GM12878 (cell line): ENCODE measurements at regions not wholly inside any gene's neighbourhood (a gene's known extent, or its start where the extent isn't known, plus 50 kb on each side); places are given as distances from the start of the nearest gene placed in this dataset.

ENCODE experiments used
- ATAC-seq: fragments of 200-7000 bp; cut with Tn5 transposase; 3 replicates; pipeline ENCODE4 v1.9.1; 2020; ENCODE audit warnings: mild to moderate bottlenecking, moderate library complexity
- BruUV-seq: library from RNA; stranded (reverse); fragments of 400-500 nt; replicated peaks from 2 replicates; lab custom pipeline; 2021; lab: Mats Ljungman, UMichigan
- CTCF ChIA-PET: fragments of 300-600 bp; sonication (Branson Sonifier 250); formaldehyde crosslinking; extraction: SDS; loops from one replicate; lab custom pipeline; 2021; ENCODE audit warnings: inconsistent platforms; lab: Yijun Ruan, JAX
- POLR2A ChIA-PET: fragments of 350-600 bp; formaldehyde crosslinking; extraction: SDS; loops from one replicate; lab custom pipeline; 2021; ENCODE audit warnings: inconsistent platforms; lab: Charles Lee
- RAD21 ChIA-PET: fragments of 300-600 bp; sonication (Branson Sonifier 250); formaldehyde crosslinking; loops from one replicate; lab custom pipeline; 2023; ENCODE audit warnings: antibody characterized with exemption; ENCODE audit not compliant: unreplicated experiment; lab: Charles Lee
- SMC1A ChIA-PET: fragments of 300-600 bp; sonication (Branson Sonifier 250); formaldehyde crosslinking; loops from one replicate; lab custom pipeline; 2023; ENCODE audit not compliant: unreplicated experiment, uncharacterized antibody; lab: Charles Lee
- DNase-seq: peaks from one replicate; pipeline ENCODE4 v3.0.0-alpha.2; 2011; ENCODE audit warnings: low read depth, low spot score
- FAIRE-seq: peaks from 3 replicates; lab custom pipeline; 2011; peaks lifted over from hg19 to GRCh38; lab: Jason Lieb, UNC
- H2AFZ ChIP-seq: 2 replicates; pipeline ENCODE4 v1.6.0; 2011; ENCODE audit warnings: low read depth, low read length, control low read depth; ENCODE audit not compliant: control insufficient read depth
- H3K27ac ChIP-seq: 2 replicates; pipeline ENCODE4 v1.5.1; 2011; ENCODE audit warnings: control low read depth; ENCODE audit not compliant: control insufficient read depth, insufficient read depth
- H3K27me3 ChIP-seq, 2 experiments: replicated peaks in 1 of 2; 2 replicates each; pipeline versions ENCODE4 v1.6.0 to v1.6.1; 2011; ENCODE audit warnings: low read length in 1 of 2; ENCODE audit not compliant: control insufficient read depth in 2 of 2, insufficient read depth in 2 of 2
- H3K36me3 ChIP-seq, 2 experiments: 2 replicates each; pipeline ENCODE4 v1.5.1; 2011; ENCODE audit warnings: low read length in 1 of 2; ENCODE audit not compliant: control insufficient read depth in 2 of 2, insufficient read depth in 2 of 2
- H3K4me1 ChIP-seq: 2 replicates; pipeline ENCODE4 v1.6.1; 2011; ENCODE audit warnings: mild to moderate bottlenecking, low read length, moderate library complexity, mixed read lengths; ENCODE audit not compliant: control insufficient read depth, insufficient read depth
- H3K4me2 ChIP-seq: 2 replicates; pipeline ENCODE4 v1.6.0; 2011; ENCODE audit warnings: control low read depth; ENCODE audit not compliant: control insufficient read depth, insufficient read depth
- H3K4me3 ChIP-seq: fragments of 200-600 bp; sonication (generic); 2 replicates; pipeline ENCODE4 v1.5.1; 2016
- H3K79me2 ChIP-seq: 2 replicates; pipeline ENCODE4 v1.6.0; 2011; ENCODE audit warnings: low read length; ENCODE audit not compliant: control insufficient read depth, insufficient read depth
- H3K9ac ChIP-seq: 2 replicates; pipeline ENCODE4 v1.8.0; 2011; ENCODE audit warnings: low read length, control low read depth, mixed read lengths; ENCODE audit not compliant: control insufficient read depth, insufficient read depth
- H3K9me3 ChIP-seq: replicated peaks from 3 replicates; pipeline ENCODE4 v1.5.1; 2011; ENCODE audit warnings: mild to moderate bottlenecking, low read length; ENCODE audit not compliant: control insufficient read depth, insufficient read depth
- H4K20me1 ChIP-seq: 2 replicates; pipeline ENCODE4 v1.6.0; 2011; ENCODE audit not compliant: control insufficient read depth, insufficient read depth
- CHD4 ChIP-seq: fragments of 200-600 bp; sonication (generic); IDR thresholded peaks from 2 replicates; pipeline ENCODE4 v1.6.1; 2016; ENCODE audit warnings: mild to moderate bottlenecking
- E2F4 ChIP-seq: IDR thresholded peaks from 2 replicates; pipeline ENCODE4 v1.6.1; 2012; ENCODE audit warnings: low read depth, low read length, improper control_type of control experiment
- FOXM1 ChIP-seq: IDR thresholded peaks from 2 replicates; pipeline ENCODE4 v1.6.1; 2012; ENCODE audit warnings: low read depth, mild to moderate bottlenecking, inconsistent platforms, low read length, moderate library complexity
- IRF3 ChIP-seq: fragments of 450-650 bp; IDR thresholded peaks from 2 replicates; pipeline ENCODE4 v1.6.1; 2014; ENCODE audit warnings: mild to moderate bottlenecking
- MEF2B ChIP-seq: fragments of 450-650 bp; IDR thresholded peaks from 2 replicates; pipeline ENCODE4 v1.6.1; 2018; ENCODE audit warnings: mild to moderate bottlenecking, moderate library complexity; ENCODE audit not compliant: partially characterized antibody, poor library complexity, severe bottlenecking
- MTA2 ChIP-seq: fragments of 450-650 bp; IDR thresholded peaks from 2 replicates; pipeline ENCODE4 v1.6.1; 2016; ENCODE audit warnings: low read depth, mild to moderate bottlenecking, moderate library complexity
- NFYA ChIP-seq: IDR thresholded peaks from 2 replicates; pipeline ENCODE4 v1.6.1; 2011; ENCODE audit warnings: low read depth, mild to moderate bottlenecking, low read length, improper control_type of control experiment, borderline replicate concordance
- NR2F1 ChIP-seq: fragments of 450-650 bp; conservative IDR thresholded peaks from 2 replicates; pipeline ENCODE4 v1.6.1; 2017; ENCODE audit warnings: mild to moderate bottlenecking
- POLR2AphosphoS2 ChIP-seq: IDR thresholded peaks from 2 replicates; pipeline ENCODE4 v1.6.1; 2011; ENCODE audit warnings: low read depth, mild to moderate bottlenecking, low read length, improper control_type of control experiment, moderate library complexity
- RUNX3 ChIP-seq: IDR thresholded peaks from 2 replicates; pipeline ENCODE4 v1.6.1; 2012; ENCODE audit warnings: low read length, inconsistent platforms
- SREBF2 ChIP-seq: IDR thresholded peaks from 2 replicates; pipeline ENCODE4 v1.6.1; 2012; ENCODE audit warnings: mild to moderate bottlenecking, low read length
- TARDBP ChIP-seq: IDR thresholded peaks from 2 replicates; pipeline ENCODE4 v1.6.1; 2016; ENCODE audit warnings: borderline replicate concordance
- TCF3 ChIP-seq: IDR thresholded peaks from 2 replicates; pipeline ENCODE4 v1.6.1; 2012; ENCODE audit warnings: low read depth, mild to moderate bottlenecking, low read length, borderline replicate concordance; ENCODE audit not compliant: insufficient read depth
- TCF7 ChIP-seq: IDR thresholded peaks from 2 replicates; pipeline ENCODE4 v1.6.1; 2014; ENCODE audit warnings: antibody characterized with exemption, borderline replicate concordance
- USF2 ChIP-seq: IDR thresholded peaks from 2 replicates; pipeline ENCODE4 v1.6.1; 2011; ENCODE audit warnings: low read depth, low read length, improper control_type of control experiment, borderline replicate concordance
- WGBS: methylation state at CpG from one replicate; pipeline ENCODE4 v1.1.6; 2016; ENCODE audit warnings: low lambda C conversion rate; ENCODE audit not compliant: insufficient replicate concordance, insufficient coverage; ENCODE audit errors: missing lambda C conversion rate; 5-methylcytosine and 5-hydroxymethylcytosine counted together
- in situ Hi-C: fragments of 300-500 bp; cut with MboI; formaldehyde crosslinking; loops from 9 replicates; pipeline ENCODE4 v1.14.3; 2018; ENCODE audit warnings: mixed read lengths
- intact Hi-C: fragments of 100-400 bp; cut with micrococcal nuclease; formaldehyde crosslinking; loops from one replicate; pipeline ENCODE4 v1.14.2; 2022; ENCODE audit not compliant: unreplicated experiment

GRCh38 chr16:79982862-79983261, 382.3 kb upstream of the MAF start:
- ChIA-PET RAD21 (no interaction called here), POLR2A (no interaction called here), CTCF (no interaction called here), SMC1A (no interaction called here)
- H3K9me3 ChIP-seq, result no peaks in the 10 kb centered on the region
- FAIRE-seq, result no peak
- no peaks in the 10 kb centered on the region for H3K36me3 ChIP-seq
- 18% methylated on average over 2 of the region's 2 CpGs for WGBS
- intact Hi-C loops (no loop called here), in situ Hi-C loops (no loop called here)
- no TSS peak for BruUV-seq
- no peaks in the 10 kb centered on the region for H3K27me3 ChIP-seq
- no peaks in the 10 kb centered on the region for H3K4me1 ChIP-seq
- no peak for DNase-seq
- H3K27ac ChIP-seq, result no peak overlapping the region
- TF ChIP-seq TARDBP (no peak), NR2F1 (no peak), IRF3 (no peak), MTA2 (no peak), TCF3 (no peak), SREBF2 (no peak), FOXM1 (no peak), MEF2B (no peak), TCF7 (no peak), RUNX3 (no peak), CHD4 (no peak), USF2 (no peak), POLR2AphosphoS2 (no peak), E2F4 (no peak), NFYA (no peak)
- no peak overlapping the region for H3K4me3 ChIP-seq
- H3K79me2 ChIP-seq, result no peaks in the 10 kb centered on the region
- H3K9ac ChIP-seq, result no peak overlapping the region
- H3K4me2 ChIP-seq, result no peak overlapping the region
- no peak overlapping the region for H2AFZ ChIP-seq
- H4K20me1 ChIP-seq, result no peaks in the 10 kb centered on the region
- no peak for ATAC-seq
